ENCODE measurements at regions not wholly inside any gene's neighbourhood (a gene's known extent, or its start where the extent isn't known, plus 50 kb on each side); places are given as distances from the start of the nearest gene placed in this dataset.

DNA sequence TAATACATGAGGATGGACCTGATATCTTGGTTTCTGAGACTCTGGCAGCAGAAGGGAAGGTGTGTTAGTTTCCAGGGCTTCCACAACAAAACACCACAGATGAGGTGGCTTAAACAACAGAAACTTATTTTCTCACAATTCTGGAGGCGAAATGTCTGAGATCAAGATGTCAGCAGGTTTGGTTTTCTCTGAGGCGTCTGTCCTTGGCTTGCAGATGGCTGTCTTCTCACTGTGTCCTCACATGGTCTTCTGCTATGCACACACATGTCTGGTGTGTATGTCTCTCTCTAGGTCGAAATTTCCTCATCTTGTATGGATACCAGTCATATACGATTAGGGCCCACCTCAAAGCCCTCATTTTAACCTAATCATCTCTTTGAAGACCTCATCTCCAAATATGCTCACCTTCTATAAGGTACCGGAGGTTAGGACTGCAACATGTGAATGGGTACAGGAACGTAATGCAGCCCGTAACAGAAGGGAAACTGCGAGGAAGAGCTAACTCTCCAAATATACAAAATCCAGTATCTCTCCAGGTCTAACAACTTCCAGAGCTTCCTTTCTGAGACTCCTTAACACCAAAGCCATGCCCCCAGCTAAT is 139.8 kb upstream of the SMARCA2 start:
- TF ChIP-seq SMC3 (IDR thresholded peaks at IDR 0.05) = no peak
- no peak for TF ChIP-seq CEBPB (IDR thresholded peaks at IDR 0.05)
- TF ChIP-seq JUNB (IDR thresholded peaks at IDR 0.05) = no peak
- TF ChIP-seq ZC3H11A (IDR thresholded peaks at IDR 0.05) = no peak
- TF ChIP-seq HES2 (IDR thresholded peaks at IDR 0.05) = no peak
- no peak for TF ChIP-seq CHD2 (IDR thresholded peaks at IDR 0.05; ENCODE audit: low read length, partially characterized antibody)
- TF ChIP-seq, protein P1, sequence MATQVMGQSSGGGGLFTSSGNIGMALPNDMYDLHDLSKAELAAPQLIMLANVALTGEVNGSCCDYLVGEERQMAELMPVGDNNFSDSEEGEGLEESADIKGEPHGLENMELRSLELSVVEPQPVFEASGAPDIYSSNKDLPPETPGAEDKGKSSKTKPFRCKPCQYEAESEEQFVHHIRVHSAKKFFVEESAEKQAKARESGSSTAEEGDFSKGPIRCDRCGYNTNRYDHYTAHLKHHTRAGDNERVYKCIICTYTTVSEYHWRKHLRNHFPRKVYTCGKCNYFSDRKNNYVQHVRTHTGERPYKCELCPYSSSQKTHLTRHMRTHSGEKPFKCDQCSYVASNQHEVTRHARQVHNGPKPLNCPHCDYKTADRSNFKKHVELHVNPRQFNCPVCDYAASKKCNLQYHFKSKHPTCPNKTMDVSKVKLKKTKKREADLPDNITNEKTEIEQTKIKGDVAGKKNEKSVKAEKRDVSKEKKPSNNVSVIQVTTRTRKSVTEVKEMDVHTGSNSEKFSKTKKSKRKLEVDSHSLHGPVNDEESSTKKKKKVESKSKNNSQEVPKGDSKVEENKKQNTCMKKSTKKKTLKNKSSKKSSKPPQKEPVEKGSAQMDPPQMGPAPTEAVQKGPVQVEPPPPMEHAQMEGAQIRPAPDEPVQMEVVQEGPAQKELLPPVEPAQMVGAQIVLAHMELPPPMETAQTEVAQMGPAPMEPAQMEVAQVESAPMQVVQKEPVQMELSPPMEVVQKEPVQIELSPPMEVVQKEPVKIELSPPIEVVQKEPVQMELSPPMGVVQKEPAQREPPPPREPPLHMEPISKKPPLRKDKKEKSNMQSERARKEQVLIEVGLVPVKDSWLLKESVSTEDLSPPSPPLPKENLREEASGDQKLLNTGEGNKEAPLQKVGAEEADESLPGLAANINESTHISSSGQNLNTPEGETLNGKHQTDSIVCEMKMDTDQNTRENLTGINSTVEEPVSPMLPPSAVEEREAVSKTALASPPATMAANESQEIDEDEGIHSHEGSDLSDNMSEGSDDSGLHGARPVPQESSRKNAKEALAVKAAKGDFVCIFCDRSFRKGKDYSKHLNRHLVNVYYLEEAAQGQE (IDR thresholded peaks at IDR 0.05) = no peak
- no peak for TF ChIP-seq KDM5A (IDR thresholded peaks at IDR 0.05)
- no peak for TF ChIP-seq CTCF (IDR thresholded peaks at IDR 0.05)
- no peak for TF ChIP-seq KDM1A (IDR thresholded peaks at IDR 0.05; ENCODE audit: low read depth)
- TF ChIP-seq RNF2 (IDR thresholded peaks at IDR 0.05; ENCODE audit: borderline replicate concordance, low read depth) = no peak
- no peak for TF ChIP-seq HOXA7 (CRISPR knock-in tag; IDR thresholded peaks at IDR 0.05)
- TF ChIP-seq, protein P2, sequence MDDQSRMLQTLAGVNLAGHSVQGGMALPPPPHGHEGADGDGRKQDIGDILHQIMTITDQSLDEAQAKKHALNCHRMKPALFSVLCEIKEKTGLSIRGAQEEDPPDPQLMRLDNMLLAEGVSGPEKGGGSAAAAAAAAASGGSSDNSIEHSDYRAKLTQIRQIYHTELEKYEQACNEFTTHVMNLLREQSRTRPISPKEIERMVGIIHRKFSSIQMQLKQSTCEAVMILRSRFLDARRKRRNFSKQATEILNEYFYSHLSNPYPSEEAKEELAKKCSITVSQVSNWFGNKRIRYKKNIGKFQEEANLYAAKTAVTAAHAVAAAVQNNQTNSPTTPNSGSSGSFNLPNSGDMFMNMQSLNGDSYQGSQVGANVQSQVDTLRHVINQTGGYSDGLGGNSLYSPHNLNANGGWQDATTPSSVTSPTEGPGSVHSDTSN (IDR thresholded peaks at IDR 0.05) = no peak
- no peak for TF ChIP-seq SREBF2 (IDR thresholded peaks at IDR 0.05)
- TF ChIP-seq GATA3 (IDR thresholded peaks at IDR 0.05; ENCODE audit: borderline replicate concordance) = no peak
- FAIRE-seq = no peak
- H3K4me2 ChIP-seq = no peak overlapping the region
- ChIA-PET POLR2A (no interaction called here), CTCF (interaction anchor here (0.6 kb wide), 1 partner anchor 1510 kb away, joined by 3 read pairs; no protein-coding TSS in a partner anchor)
- DNase-seq (ENCODE audit: low read depth in 1 of 2, low spot score in 1 of 2) = no peak
- no peak overlapping the region for H3K27ac ChIP-seq
- H3K4me1 ChIP-seq = no peaks in the 10 kb centered on the region
- ATAC-seq = no peak
- no peak overlapping the region for H3K4me3 ChIP-seq
- H3K9me3 ChIP-seq = no peaks in the 10 kb centered on the region
- WGBS (ENCODE audit: missing lambda C conversion rate) = 30% methylated on average over 8 of the region's 8 CpGs

DNA sequence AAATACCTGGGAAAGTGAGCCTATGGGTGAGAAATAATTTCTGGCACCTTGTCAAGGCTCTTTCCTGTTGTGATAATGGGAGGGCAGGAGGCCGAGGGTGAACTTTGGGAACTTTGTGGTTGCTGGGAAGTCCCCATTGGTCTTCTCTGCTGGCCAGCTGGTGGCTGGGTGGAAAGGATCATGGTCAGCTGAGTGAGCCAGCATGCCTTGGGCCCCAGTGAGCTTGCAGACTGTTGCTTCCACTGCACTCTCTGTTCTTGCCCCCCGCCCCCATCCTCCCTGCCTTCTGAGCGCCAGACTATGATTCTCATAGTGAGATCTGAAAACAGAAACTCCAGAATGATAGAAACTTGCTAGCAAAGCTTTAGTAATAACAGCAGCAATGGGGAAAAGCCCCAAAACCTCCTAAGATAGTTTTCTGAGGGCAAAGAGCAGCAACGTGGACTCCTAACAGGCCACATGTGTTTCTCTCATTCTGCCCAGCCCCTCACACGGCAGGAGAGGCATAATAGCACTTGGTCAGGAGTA is 139.2 kb upstream of the SMARCA2 start:
- H3K9me3 ChIP-seq = no peaks in the 10 kb centered on the region
- H3K4me3 ChIP-seq = no peak overlapping the region
- DNase-seq (ENCODE audit: low read depth in 1 of 2, low spot score in 1 of 2) (no peak), ATAC-seq (no peak), FAIRE-seq (no peak)
- H3K4me1 ChIP-seq = no peaks in the 10 kb centered on the region
- no peak for TF ChIP-seq MAFK (IDR thresholded peaks at IDR 0.05; ENCODE audit: partially characterized antibody)
- TF ChIP-seq ZFP36 (IDR thresholded peaks at IDR 0.05; ENCODE audit: borderline replicate concordance, partially characterized antibody) = no peak
- TF ChIP-seq BHLHE40 (IDR thresholded peaks at IDR 0.05; ENCODE audit: low read depth, low read length) = no peak
- no peak for TF ChIP-seq GATA3 (IDR thresholded peaks at IDR 0.05; ENCODE audit: borderline replicate concordance)
- TF ChIP-seq EHF (CRISPR knock-in tag; IDR thresholded peaks at IDR 0.05) = no peak
- H3K4me2 ChIP-seq = no peak overlapping the region
- WGBS (ENCODE audit: missing lambda C conversion rate) = under 1% methylated on average over 5 of the region's 5 CpGs
- ChIA-PET POLR2A (no interaction called here), CTCF (no interaction called here)
- no peak overlapping the region for H3K27ac ChIP-seq

Data from A549 (cell line).